ENCODE measurements at regions not wholly inside any gene's neighbourhood (a gene's known extent, or its start where the extent isn't known, plus 50 kb on each side); places are given as distances from the start of the nearest gene placed in this dataset.

DNA sequence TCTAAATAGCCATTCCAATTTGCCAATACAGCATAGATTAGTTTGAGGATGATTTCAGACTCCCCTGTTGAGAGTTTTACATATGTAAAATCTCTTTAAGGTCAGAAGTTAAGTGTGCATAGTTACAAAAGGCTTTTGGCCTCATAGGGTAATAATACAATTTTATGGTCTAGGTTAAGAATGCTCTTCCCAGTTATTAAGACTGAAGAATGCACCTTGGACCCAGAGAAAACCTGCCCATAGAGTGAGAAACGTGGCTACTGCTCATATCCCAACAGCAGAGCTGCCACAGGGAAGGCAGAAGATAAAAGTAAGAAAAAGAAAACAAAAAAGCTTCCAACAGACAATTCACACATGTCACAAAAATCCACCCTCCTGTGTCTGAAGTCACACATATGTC is 255.9 kb downstream of the LMO4 start:
- DNase-seq (ENCODE audit: low read depth in 1 of 2, low spot score in 1 of 2) = no peak
- Histone ChIP-seq H3K27me3 (ENCODE audit: insufficient read depth, poor library complexity, severe bottlenecking) (no peaks in the 10 kb centered on the region), H3K27ac (replicated peaks) (no peak overlapping the region), H3K4me3 (replicated peaks; ENCODE audit: insufficient read depth, low read length) (no peak overlapping the region)
- no peak for TF ChIP-seq GABPA (IDR thresholded peaks at IDR 0.05; ENCODE audit: low read depth)
- no peak for TF ChIP-seq REST (IDR thresholded peaks at IDR 0.05; ENCODE audit: insufficient replicate concordance, low read depth)
- no peak for TF ChIP-seq SPI1 (IDR thresholded peaks at IDR 0.05; ENCODE audit: borderline replicate concordance, low read depth)
- no peak for TF ChIP-seq CTCF (IDR thresholded peaks at IDR 0.05; ENCODE audit: insufficient read depth, low read length)
- no peak for TF ChIP-seq POLR2AphosphoS5 (IDR thresholded peaks at IDR 0.05; ENCODE audit: low read depth)

DNA sequence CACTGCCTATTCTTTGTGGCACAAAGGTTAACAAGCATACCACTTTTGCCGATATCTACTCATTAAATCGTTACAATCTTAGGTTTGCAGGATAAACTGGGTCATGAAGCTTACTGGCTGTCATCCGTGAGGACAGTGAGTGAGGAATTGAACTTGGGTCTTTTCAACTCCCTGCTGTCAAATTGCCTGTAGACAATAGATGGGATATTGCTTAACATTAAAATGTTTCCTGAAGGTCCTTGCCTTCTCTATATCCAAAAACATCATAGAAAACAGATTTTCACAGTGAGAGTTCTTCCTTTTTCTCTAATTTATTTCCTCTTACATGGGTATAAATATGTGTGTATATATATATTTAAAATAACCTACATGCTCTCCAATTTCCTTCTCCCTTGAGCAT is 257.8 kb downstream of the LMO4 start:
- TF ChIP-seq CTCF (IDR thresholded peaks at IDR 0.05; ENCODE audit: insufficient read depth, low read length) (no peak), SPI1 (IDR thresholded peaks at IDR 0.05; ENCODE audit: borderline replicate concordance, low read depth) (no peak)
- DNase-seq (ENCODE audit: low read depth in 1 of 2, low spot score in 1 of 2) = no peak
- Histone ChIP-seq H3K27me3 (ENCODE audit: insufficient read depth, poor library complexity, severe bottlenecking) (no peaks in the 10 kb centered on the region), H3K27ac (replicated peaks) (no peak overlapping the region), H3K4me3 (replicated peaks; ENCODE audit: insufficient read depth, low read length) (no peak overlapping the region)

DNA sequence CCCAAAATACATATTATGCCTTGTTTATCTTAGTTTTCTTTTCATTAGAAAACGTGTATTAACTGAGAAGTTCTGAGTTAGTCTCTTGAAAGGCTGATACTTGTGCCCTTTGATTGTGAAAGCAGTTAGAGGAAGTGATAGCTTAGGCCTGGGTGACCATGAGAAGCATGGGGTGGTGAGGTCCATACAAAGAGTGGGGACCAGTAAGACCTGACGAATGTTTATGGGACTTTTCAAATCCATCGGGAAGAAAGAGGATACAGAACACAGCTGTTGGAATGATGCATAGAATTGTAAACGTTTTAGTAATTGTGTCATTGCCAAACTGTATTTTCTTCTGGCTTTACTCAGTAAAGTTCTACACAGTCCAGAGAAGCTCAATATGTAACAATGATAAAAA is 259.8 kb downstream of the LMO4 start:
- TF ChIP-seq POLR2AphosphoS5 (IDR thresholded peaks at IDR 0.05; ENCODE audit: low read depth) = no peak
- no peak for TF ChIP-seq GABPA (IDR thresholded peaks at IDR 0.05; ENCODE audit: low read depth)
- no peak for TF ChIP-seq CTCF (IDR thresholded peaks at IDR 0.05; ENCODE audit: insufficient read depth, low read length)
- TF ChIP-seq SPI1 (IDR thresholded peaks at IDR 0.05; ENCODE audit: borderline replicate concordance, low read depth) = peak; percentile 62
- Histone ChIP-seq H3K4me3 (replicated peaks; ENCODE audit: insufficient read depth, low read length) (no peak overlapping the region), H3K27ac (replicated peaks) (no peak overlapping the region), H3K27me3 (ENCODE audit: insufficient read depth, poor library complexity, severe bottlenecking) (no peaks in the 10 kb centered on the region)
- no peak for DNase-seq (ENCODE audit: low read depth in 1 of 2, low spot score in 1 of 2)

DNA sequence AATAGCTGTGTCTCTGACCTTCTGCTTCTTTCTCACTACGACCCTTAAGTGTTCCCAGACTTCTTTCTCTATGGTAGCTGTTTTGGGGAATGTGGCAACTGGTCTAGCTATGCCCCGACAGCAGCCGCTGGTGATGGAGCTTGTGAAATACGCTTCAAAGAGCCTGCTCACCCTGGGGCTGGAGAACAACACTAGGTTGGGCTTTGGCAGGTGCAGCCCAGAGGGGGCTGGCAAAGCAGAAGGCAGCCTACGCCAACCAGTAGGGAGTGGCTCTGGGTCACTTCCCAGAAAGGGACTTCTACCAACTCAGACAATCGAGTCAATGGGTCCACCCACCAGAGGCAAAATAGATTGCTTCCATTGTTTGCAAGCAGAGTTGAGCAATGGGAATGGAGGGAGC is 262.8 kb downstream of the LMO4 start:
- Histone ChIP-seq H3K4me3 (replicated peaks; ENCODE audit: insufficient read depth, low read length) (no peak overlapping the region), H3K27ac (replicated peaks) (no peak overlapping the region), H3K27me3 (ENCODE audit: insufficient read depth, poor library complexity, severe bottlenecking) (no peaks in the 10 kb centered on the region)
- DNase-seq (ENCODE audit: low read depth in 1 of 2, low spot score in 1 of 2) = no peak
- TF ChIP-seq CTCF (IDR thresholded peaks at IDR 0.05; ENCODE audit: insufficient read depth, low read length) (no peak), GABPA (IDR thresholded peaks at IDR 0.05; ENCODE audit: low read depth) (no peak), REST (IDR thresholded peaks at IDR 0.05; ENCODE audit: insufficient replicate concordance, low read depth) (no peak), SPI1 (IDR thresholded peaks at IDR 0.05; ENCODE audit: borderline replicate concordance, low read depth) (no peak), POLR2AphosphoS5 (IDR thresholded peaks at IDR 0.05; ENCODE audit: low read depth) (no peak)

All from HL-60 (cell line).